HG02852 (cell line): ENCODE measurements at regions not wholly inside any gene's neighbourhood (a gene's known extent, or its start where the extent isn't known, plus 50 kb on each side); places are given as distances from the start of the nearest gene placed in this dataset.

Source experiments
- ATAC-seq: cut with Tn5 transposase; IDR thresholded peaks from one replicate; pipeline ENCODE4 v1.9.1; 2021; ENCODE audit warnings: mild to moderate bottlenecking, moderate library complexity; ENCODE audit not compliant: unreplicated experiment

GRCh38 chr5:56468277-56468676 lies 235.1 kb upstream of the ANKRD55 start:
- ATAC-seq, result no peak

- ATAC-seq, result no peak
Observed at GRCh38 chr5:56467176-56467717, 234.1 kb upstream of the ANKRD55 start.

GRCh38 chr5:56466136-56466816 lies 233.1 kb upstream of the ANKRD55 start:
- ATAC-seq, result no peak

- no peak for ATAC-seq
Observed at GRCh38 chr5:56465769-56466135, 232.6 kb upstream of the ANKRD55 start.

GRCh38 chr5:56464935-56465768 lies 232.0 kb upstream of the ANKRD55 start:
- ATAC-seq, result no peak

GRCh38 chr5:56463944-56464571 lies 230.9 kb upstream of the ANKRD55 start:
- ATAC-seq, result no peak

GRCh38 chr5:56461584-56461983 lies 228.5 kb upstream of the ANKRD55 start:
- no peak for ATAC-seq

GRCh38 chr5:56460681-56461191 lies 227.6 kb upstream of the ANKRD55 start:
- no peak for ATAC-seq

- no peak for ATAC-seq
Observed at GRCh38 chr5:56460195-56460546, 227.0 kb upstream of the ANKRD55 start.

- ATAC-seq, result no peak
Observed at GRCh38 chr5:56459394-56460194, 226.5 kb upstream of the ANKRD55 start.

GRCh38 chr5:56457887-56458812 lies 225.0 kb upstream of the ANKRD55 start:
- ATAC-seq, result no peak

GRCh38 chr5:56456002-56456401 lies 222.9 kb upstream of the ANKRD55 start:
- no peak for ATAC-seq

- no peak for ATAC-seq
Observed at GRCh38 chr5:56455417-56455816, 222.3 kb upstream of the ANKRD55 start.

- no peak for ATAC-seq
Observed at GRCh38 chr5:56454219-56454862, 221.2 kb upstream of the ANKRD55 start.

GRCh38 chr5:56451742-56452141 lies 218.6 kb upstream of the ANKRD55 start:
- ATAC-seq, result no peak

- no peak for ATAC-seq
Observed at GRCh38 chr5:56450766-56451165, 217.6 kb upstream of the ANKRD55 start.

- no peak for ATAC-seq
Observed at GRCh38 chr5:56449071-56449640, 216.0 kb upstream of the ANKRD55 start.

- no peak for ATAC-seq
Observed at GRCh38 chr5:56447656-56448055, 214.5 kb upstream of the ANKRD55 start.

- no peak for ATAC-seq
Observed at GRCh38 chr5:56447232-56447631, 214.1 kb upstream of the ANKRD55 start.
